ENCODE measurements at regions not wholly inside any gene's neighbourhood (a gene's known extent, or its start where the extent isn't known, plus 50 kb on each side); places are given as distances from the start of the nearest gene placed in this dataset.
"Not testable (repeated sequence)": the region's sequence is repeated elsewhere in the genome, so short reads cannot be mapped to it uniquely, and the experiment has no call there.

DNA sequence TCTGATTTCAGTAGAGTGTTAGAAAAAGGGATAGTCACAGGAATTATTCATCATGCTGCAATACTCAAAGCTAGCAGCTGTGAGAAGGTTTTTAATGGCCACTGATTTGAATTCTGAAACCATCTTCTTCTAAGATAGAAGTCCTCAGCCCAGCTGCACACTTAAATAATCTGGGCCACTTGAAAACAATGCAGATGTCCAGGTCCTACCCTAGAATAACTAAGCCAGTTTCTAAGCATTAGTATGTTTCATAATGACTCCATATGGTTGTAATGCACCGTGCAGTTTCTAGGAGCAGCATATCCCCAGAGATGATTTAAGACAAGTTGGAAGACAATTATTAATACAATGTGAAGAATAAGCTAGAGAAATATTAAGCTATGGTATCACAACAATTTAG, 159.9 kb upstream of the FBXL17 start:
- Histone ChIP-seq H3K4me1 (no peaks in the 10 kb centered on the region), H3K27ac (no peak overlapping the region), H3K4me3 (no peak overlapping the region), H3K36me3 (no peaks in the 10 kb centered on the region), H3K27me3 (no peaks in the 10 kb centered on the region), H3K9me3 (no peaks in the 10 kb centered on the region)
- intact Hi-C loops (cut with DNase I), result no loop called here
- no peak for DNase-seq
- no peak for ATAC-seq
- TF ChIP-seq, protein P1, sequence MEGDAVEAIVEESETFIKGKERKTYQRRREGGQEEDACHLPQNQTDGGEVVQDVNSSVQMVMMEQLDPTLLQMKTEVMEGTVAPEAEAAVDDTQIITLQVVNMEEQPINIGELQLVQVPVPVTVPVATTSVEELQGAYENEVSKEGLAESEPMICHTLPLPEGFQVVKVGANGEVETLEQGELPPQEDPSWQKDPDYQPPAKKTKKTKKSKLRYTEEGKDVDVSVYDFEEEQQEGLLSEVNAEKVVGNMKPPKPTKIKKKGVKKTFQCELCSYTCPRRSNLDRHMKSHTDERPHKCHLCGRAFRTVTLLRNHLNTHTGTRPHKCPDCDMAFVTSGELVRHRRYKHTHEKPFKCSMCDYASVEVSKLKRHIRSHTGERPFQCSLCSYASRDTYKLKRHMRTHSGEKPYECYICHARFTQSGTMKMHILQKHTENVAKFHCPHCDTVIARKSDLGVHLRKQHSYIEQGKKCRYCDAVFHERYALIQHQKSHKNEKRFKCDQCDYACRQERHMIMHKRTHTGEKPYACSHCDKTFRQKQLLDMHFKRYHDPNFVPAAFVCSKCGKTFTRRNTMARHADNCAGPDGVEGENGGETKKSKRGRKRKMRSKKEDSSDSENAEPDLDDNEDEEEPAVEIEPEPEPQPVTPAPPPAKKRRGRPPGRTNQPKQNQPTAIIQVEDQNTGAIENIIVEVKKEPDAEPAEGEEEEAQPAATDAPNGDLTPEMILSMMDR (IDR thresholded peaks at IDR 0.05), result no peak

DNA sequence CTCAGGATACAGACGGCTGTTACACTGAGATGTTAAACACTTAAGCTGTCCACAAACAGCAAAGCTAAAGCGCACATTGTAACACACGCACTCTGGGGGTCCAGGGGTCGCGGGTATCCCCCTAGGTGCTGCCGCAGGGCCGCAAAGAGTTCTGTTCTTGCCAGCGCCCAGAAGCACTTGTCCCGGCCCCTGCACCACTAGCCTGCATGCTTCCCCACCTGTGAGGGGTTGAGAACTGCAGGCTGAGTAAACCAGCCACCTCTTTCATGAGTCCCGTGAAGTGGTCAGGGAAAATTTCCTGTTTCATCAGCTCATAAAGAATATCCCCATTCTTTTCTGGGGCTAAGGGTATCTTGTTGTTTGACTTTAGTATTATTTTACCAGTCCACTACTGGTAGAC, 154.4 kb upstream of the FBXL17 start:
- ATAC-seq, result no peak
- Histone ChIP-seq H3K4me1 (no peaks in the 10 kb centered on the region), H3K27ac (no peak overlapping the region), H3K9me3 (no peaks in the 10 kb centered on the region), H3K36me3 (no peaks in the 10 kb centered on the region), H3K4me3 (no peak overlapping the region), H3K27me3 (no peaks in the 10 kb centered on the region)
- DNase-seq, result no peak
- intact Hi-C loops (cut with DNase I), result no loop called here
- TF ChIP-seq, protein P1 (IDR thresholded peaks at IDR 0.05), result no peak

DNA sequence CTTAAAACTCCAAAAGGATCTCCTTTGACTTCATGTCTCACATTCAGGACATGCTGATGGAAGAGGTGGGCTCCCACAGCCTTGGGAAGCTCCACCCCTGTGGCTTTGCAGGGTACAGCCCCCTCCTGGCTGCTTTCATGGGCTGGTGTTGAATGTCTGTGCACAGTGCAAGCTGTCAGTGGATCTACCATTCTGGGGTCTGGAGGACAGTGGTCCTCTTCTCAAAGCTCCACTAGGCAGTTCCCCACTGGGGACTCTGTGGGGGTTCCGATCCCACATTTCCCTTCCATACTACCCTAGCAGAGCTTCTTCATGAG, 150.2 kb upstream of the FBXL17 start:
- not testable (repeated sequence) for ATAC-seq, H3K36me3 ChIP-seq

DNA sequence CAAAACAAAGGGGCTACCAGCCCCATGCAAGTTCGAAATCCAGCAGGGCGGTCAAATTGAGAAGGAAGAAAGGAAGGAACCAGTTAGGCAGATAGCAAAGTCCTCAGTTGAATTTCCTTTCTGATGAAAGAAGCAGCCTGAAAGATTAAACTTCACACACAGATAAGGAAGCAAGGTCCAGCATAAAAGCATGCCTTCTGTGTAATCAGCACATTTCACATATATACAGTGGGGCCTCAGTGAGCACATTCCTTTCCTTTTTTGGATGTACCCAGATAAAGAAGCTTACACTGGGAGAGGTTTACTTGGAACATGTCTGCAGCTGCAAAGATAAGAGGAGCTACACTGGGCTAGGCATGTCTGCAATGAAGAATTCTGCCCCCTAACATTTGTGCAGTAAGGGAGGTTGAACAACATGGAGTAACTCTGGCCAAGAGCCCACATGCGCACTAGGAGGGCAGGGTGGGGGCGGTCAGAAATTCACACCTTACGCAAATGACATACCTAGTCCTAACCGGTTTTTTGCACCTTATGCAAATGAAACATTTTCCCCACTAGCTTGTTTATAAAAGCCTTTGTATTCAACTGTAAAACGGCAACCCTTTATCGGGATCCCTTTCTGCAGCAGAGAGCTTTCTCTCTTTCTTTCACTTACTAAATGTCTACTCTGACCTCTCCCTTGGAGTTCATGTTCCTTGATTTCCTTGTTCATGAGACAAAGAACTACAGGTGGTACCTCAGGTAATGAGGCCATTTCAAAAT, 149.7 kb upstream of the FBXL17 start:
- Histone ChIP-seq H3K9me3 (no peaks in the 10 kb centered on the region), H3K27me3 (no peaks in the 10 kb centered on the region), H3K4me3 (no peak overlapping the region), H3K36me3 (no peaks in the 10 kb centered on the region), H3K4me1 (no peaks in the 10 kb centered on the region), H3K27ac (no peak overlapping the region)
- TF ChIP-seq, protein P1 (IDR thresholded peaks at IDR 0.05), result no peak
- ATAC-seq (peak; percentile 58), DNase-seq (no peak)
- intact Hi-C loops (cut with DNase I), result no loop called here

More for the DNA sequence above, 150.2 kb upstream of the FBXL17 start:
- H3K27me3 ChIP-seq; H3K9me3 ChIP-seq; intact Hi-C loops (cut with DNase I); H3K4me3 ChIP-seq; H3K4me1 ChIP-seq; DNase-seq; H3K27ac ChIP-seq: not testable (repeated sequence)

DNA sequence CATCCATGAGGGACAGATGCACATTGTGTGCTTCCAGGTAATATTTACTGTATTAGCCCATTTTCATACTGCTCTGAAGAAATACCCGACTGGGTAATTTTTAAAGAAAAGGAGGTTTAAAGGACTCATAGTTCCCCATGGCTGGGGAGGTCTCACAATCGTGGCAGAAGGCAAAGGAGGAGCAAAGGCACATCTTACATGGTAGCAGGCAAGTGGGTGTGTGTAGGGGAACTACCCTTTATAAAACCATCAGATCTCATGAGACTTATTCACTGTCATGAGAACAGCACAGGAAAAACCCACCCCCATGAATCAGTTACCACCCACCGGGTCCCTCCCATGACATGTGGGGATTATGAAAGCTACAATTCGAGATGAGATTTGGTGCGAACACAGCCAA, 148.8 kb upstream of the FBXL17 start:
- intact Hi-C loops (cut with DNase I), result no loop called here
- ATAC-seq (no peak), DNase-seq (no peak)
- Histone ChIP-seq H3K27ac (no peak overlapping the region), H3K4me1 (no peaks in the 10 kb centered on the region), H3K36me3 (no peaks in the 10 kb centered on the region), H3K27me3 (no peaks in the 10 kb centered on the region), H3K9me3 (no peaks in the 10 kb centered on the region), H3K4me3 (no peak overlapping the region)
- TF ChIP-seq, protein P1 (IDR thresholded peaks at IDR 0.05), result no peak

DNA sequence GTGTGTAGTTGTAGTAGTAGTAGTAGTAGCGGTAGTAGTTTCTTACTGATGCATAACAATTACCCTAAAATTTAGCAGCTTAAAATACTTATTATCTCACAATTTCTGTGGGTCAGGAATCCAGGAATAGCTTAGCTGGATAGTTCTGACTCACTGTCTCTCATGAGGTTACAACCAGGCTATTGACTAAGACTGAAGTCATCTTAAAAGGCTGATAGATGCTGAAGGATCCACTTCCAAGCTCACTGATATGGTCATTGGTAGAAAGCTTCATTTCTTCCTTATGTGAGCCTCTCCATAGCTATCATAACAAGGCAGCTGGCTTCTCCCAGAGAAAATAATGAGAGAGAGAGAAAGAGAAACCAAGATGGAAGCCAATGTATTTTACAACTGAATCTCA, 147.5 kb upstream of the FBXL17 start:
- TF ChIP-seq, protein P1 (IDR thresholded peaks at IDR 0.05), result no peak
- H3K27ac ChIP-seq, result no peak overlapping the region
- H3K4me1 ChIP-seq, result no peaks in the 10 kb centered on the region
- intact Hi-C loops (cut with DNase I), result no loop called here
- H3K27me3 ChIP-seq, result no peaks in the 10 kb centered on the region
- H3K36me3 ChIP-seq, result no peaks in the 10 kb centered on the region
- no peak overlapping the region for H3K4me3 ChIP-seq
- no peaks in the 10 kb centered on the region for H3K9me3 ChIP-seq
- DNase-seq, result no peak
- no peak for ATAC-seq

Data from upper lobe of right lung (tissue), 1 donor.